Activated B cell treated with CpG ODN at 0.5 μM for 24 hours (primary cell): ENCODE measurements at regions not wholly inside any gene's neighbourhood (a gene's known extent, or its start where the extent isn't known, plus 50 kb on each side); places are given as distances from the start of the nearest gene placed in this dataset.

Source experiments
- ATAC-seq: fragments of 200-7000 bp; cut with Tn5 transposase; one replicate; pipeline ENCODE4 v1.10.0; 2021; ENCODE audit warnings: low read depth, mild to moderate bottlenecking, moderate library complexity
- CTCF ChIA-PET: fragments of 350-600 bp; sonication (Branson Sonifier 250); formaldehyde crosslinking; loops from one replicate; lab custom pipeline; 2021; ENCODE audit warnings: antibody characterized with exemption; lab: Charles Lee
- POLR2A ChIA-PET: fragments of 350-600 bp; sonication (Branson Sonifier 250); formaldehyde crosslinking; loops from one replicate; lab custom pipeline; 2021; ENCODE audit warnings: antibody characterized with exemption; lab: Charles Lee
- DNase-seq: peaks from one replicate; pipeline ENCODE4 v3.0.0; 2022
- H3K27ac Mint-ChIP-seq: one replicate; pipeline ENCODE4 v1.8.0; 2020; ENCODE audit warnings: mixed read lengths
- H3K27me3 Mint-ChIP-seq: one replicate; pipeline ENCODE4 v1.8.0; 2021; ENCODE audit warnings: mixed read lengths
- H3K36me3 Mint-ChIP-seq: one replicate; pipeline ENCODE4 v1.8.0; 2021; ENCODE audit warnings: low read depth, mixed read lengths
- H3K4me1 Mint-ChIP-seq: one replicate; pipeline ENCODE4 v1.8.0; 2021; ENCODE audit warnings: mixed read lengths
- H3K4me3 Mint-ChIP-seq: one replicate; pipeline ENCODE4 v1.8.0; 2020; ENCODE audit warnings: mild to moderate bottlenecking, mixed read lengths
- H3K9me3 Mint-ChIP-seq: one replicate; pipeline ENCODE4 v1.8.0; 2020; ENCODE audit warnings: mixed read lengths
- CTCF ChIP-seq: fragments of 200-600 bp; IDR thresholded peaks from one replicate; pipeline ENCODE4 v1.8.0; 2022; ENCODE audit warnings: antibody characterized with exemption, mild to moderate bottlenecking
- intact Hi-C: fragments of 100-400 bp; cut with micrococcal nuclease; formaldehyde crosslinking; loops from one replicate; pipeline ENCODE4 v1.15.1; 2024

- CTCF ChIA-PET: no interaction called here
These were observed 154.0 kb upstream of the KCNK2 start for GRCh38 chr1:214928574-214928973.

GRCh38 chr1:214933375-214933774 is 149.2 kb upstream of the KCNK2 start:
- no peak overlapping the region for H3K4me3 Mint-ChIP-seq
- POLR2A ChIA-PET: no interaction called here
- intact Hi-C loops: no loop called here
- no peak overlapping the region for H3K27ac Mint-ChIP-seq
- H3K9me3 Mint-ChIP-seq: peaks cover 3% of the 10 kb centered on the region
- H3K36me3 Mint-ChIP-seq: no peaks in the 10 kb centered on the region
- DNase-seq (no peak), ATAC-seq (no peak)
- TF ChIP-seq CTCF: no peak
- CTCF ChIA-PET: no interaction called here
- no peaks in the 10 kb centered on the region for H3K4me1 Mint-ChIP-seq
- H3K27me3 Mint-ChIP-seq: no peaks in the 10 kb centered on the region

More at GRCh38 chr1:214928574-214928973, 154.0 kb upstream of the KCNK2 start:
- Mint-ChIP-seq H3K4me1 (no peaks in the 10 kb centered on the region), H3K27me3 (no peaks in the 10 kb centered on the region), H3K4me3 (no peak overlapping the region), H3K9me3 (peaks cover 5% of the 10 kb centered on the region), H3K27ac (no peak overlapping the region), H3K36me3 (no peaks in the 10 kb centered on the region)
- POLR2A ChIA-PET: no interaction called here
- DNase-seq (no peak), ATAC-seq (no peak)
- no peak for TF ChIP-seq CTCF
- intact Hi-C loops: no loop called here

GRCh38 chr1:214934045-214934444 is 148.5 kb upstream of the KCNK2 start:
- Mint-ChIP-seq H3K4me3 (no peak overlapping the region), H3K36me3 (no peaks in the 10 kb centered on the region), H3K27ac (no peak overlapping the region), H3K4me1 (no peaks in the 10 kb centered on the region), H3K9me3 (peaks cover 3% of the 10 kb centered on the region), H3K27me3 (no peaks in the 10 kb centered on the region)
- intact Hi-C loops: no loop called here
- no peak for TF ChIP-seq CTCF
- ATAC-seq: no peak
- ChIA-PET POLR2A (no interaction called here), CTCF (no interaction called here)
- DNase-seq: no peak

- no peak overlapping the region for H3K4me3 Mint-ChIP-seq
- no peaks in the 10 kb centered on the region for H3K4me1 Mint-ChIP-seq
- intact Hi-C loops: no loop called here
- no peak for TF ChIP-seq CTCF
- no peak for DNase-seq
- H3K27me3 Mint-ChIP-seq: no peaks in the 10 kb centered on the region
- H3K27ac Mint-ChIP-seq: no peak overlapping the region
- peaks cover 3% of the 10 kb centered on the region for H3K9me3 Mint-ChIP-seq
- ChIA-PET POLR2A (no interaction called here), CTCF (no interaction called here)
- H3K36me3 Mint-ChIP-seq: no peaks in the 10 kb centered on the region
- no peak for ATAC-seq
These were observed 147.3 kb upstream of the KCNK2 start for GRCh38 chr1:214935258-214935657.

GRCh38 chr1:214939180-214939579 is 143.4 kb upstream of the KCNK2 start:
- no peak for DNase-seq
- ChIA-PET POLR2A (interaction anchor here (0.7 kb wide), 1 partner anchor 85 kb away, joined by 7 read pairs; no protein-coding TSS in a partner anchor), CTCF (no interaction called here)
- no peak overlapping the region for H3K27ac Mint-ChIP-seq
- no peaks in the 10 kb centered on the region for H3K9me3 Mint-ChIP-seq
- intact Hi-C loops: no loop called here
- no peak for ATAC-seq
- no peak overlapping the region for H3K4me3 Mint-ChIP-seq
- no peak for TF ChIP-seq CTCF
- H3K4me1 Mint-ChIP-seq: no peaks in the 10 kb centered on the region
- H3K36me3 Mint-ChIP-seq: no peaks in the 10 kb centered on the region
- H3K27me3 Mint-ChIP-seq: no peaks in the 10 kb centered on the region
